ENCODE measurements at regions not wholly inside any gene's neighbourhood (a gene's known extent, or its start where the extent isn't known, plus 50 kb on each side); places are given as distances from the start of the nearest gene placed in this dataset.

DNA sequence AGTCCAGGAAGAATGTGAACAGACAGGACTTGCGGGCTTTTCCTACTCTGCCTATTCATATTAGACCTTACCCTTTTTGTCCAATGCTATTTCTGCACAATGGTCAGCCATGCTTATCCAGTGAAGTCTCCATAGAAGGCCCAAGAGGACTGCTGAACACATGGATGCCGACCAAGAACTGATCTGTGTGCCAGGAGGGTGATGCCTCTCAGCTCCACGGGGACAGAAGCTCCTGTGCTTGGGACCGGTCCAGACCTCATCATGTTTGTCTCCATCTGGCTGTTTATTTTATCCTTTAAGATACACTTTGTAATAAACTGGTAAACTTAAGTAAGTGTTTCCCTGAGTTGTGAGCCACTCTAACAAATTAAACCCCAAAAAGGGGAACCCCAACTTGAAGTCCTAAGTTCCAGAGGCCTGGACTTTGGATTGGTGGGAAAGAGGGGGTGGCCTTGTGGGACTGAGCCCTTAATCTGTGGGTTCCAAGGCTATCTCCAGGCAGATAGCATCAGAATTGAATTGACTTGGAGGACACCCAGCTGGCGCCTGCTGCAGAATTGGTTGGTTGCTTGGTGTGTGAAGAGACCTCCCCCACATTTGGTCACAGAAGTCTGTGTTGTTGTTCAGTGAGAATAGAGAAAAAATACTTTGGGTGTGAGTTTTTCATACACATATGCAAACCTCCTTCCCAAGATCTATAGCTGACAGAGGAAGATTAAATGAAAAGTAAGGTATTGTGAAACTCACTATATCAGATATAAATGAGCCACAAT is 57.9 kb upstream of the ANKH start:
- TF ChIP-seq POLR2A (IDR thresholded peaks at IDR 0.05), result no peak
- TF ChIP-seq, protein P1, sequence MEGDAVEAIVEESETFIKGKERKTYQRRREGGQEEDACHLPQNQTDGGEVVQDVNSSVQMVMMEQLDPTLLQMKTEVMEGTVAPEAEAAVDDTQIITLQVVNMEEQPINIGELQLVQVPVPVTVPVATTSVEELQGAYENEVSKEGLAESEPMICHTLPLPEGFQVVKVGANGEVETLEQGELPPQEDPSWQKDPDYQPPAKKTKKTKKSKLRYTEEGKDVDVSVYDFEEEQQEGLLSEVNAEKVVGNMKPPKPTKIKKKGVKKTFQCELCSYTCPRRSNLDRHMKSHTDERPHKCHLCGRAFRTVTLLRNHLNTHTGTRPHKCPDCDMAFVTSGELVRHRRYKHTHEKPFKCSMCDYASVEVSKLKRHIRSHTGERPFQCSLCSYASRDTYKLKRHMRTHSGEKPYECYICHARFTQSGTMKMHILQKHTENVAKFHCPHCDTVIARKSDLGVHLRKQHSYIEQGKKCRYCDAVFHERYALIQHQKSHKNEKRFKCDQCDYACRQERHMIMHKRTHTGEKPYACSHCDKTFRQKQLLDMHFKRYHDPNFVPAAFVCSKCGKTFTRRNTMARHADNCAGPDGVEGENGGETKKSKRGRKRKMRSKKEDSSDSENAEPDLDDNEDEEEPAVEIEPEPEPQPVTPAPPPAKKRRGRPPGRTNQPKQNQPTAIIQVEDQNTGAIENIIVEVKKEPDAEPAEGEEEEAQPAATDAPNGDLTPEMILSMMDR (IDR thresholded peaks at IDR 0.05), result no peak
